ENCODE measurements at regions not wholly inside any gene's neighbourhood (a gene's known extent, or its start where the extent isn't known, plus 50 kb on each side); places are given as distances from the start of the nearest gene placed in this dataset.

- DNase-seq (ENCODE audit: low spot score) = no peak
These were observed 93.2 kb downstream of the FOXF2 start for GRCh38 chr6:1482381-1483166.

- no peak for DNase-seq (ENCODE audit: low spot score)
These were observed 96.3 kb downstream of the FOXF2 start for GRCh38 chr6:1485678-1486077.

- DNase-seq (ENCODE audit: low spot score) = no peak
These were observed 97.0 kb downstream of the FOXF2 start for GRCh38 chr6:1486387-1486786.

- DNase-seq (ENCODE audit: low spot score) = no peak
These were observed 97.9 kb downstream of the FOXF2 start for GRCh38 chr6:1487239-1487638.

- no peak for DNase-seq (ENCODE audit: low spot score)
These were observed 101.6 kb downstream of the FOXF2 start for GRCh38 chr6:1491025-1491424.

- DNase-seq (ENCODE audit: low spot score) = no peak
These were observed 102.4 kb downstream of the FOXF2 start for GRCh38 chr6:1491591-1492319.

- no peak for DNase-seq (ENCODE audit: low spot score)
These were observed 105.3 kb downstream of the FOXF2 start for GRCh38 chr6:1494671-1495070.

- no peak for DNase-seq (ENCODE audit: low spot score)
These were observed 106.0 kb downstream of the FOXF2 start for GRCh38 chr6:1495344-1495743.

GRCh38 chr6:1496092-1496491 lies 106.7 kb downstream of the FOXF2 start:
- DNase-seq (ENCODE audit: low spot score) = no peak

- DNase-seq (ENCODE audit: low spot score) = no peak
These were observed 107.7 kb downstream of the FOXF2 start for GRCh38 chr6:1496836-1497760.

- no peak for DNase-seq (ENCODE audit: low spot score)
These were observed 108.4 kb downstream of the FOXF2 start for GRCh38 chr6:1497761-1498105.

GRCh38 chr6:1498491-1499113 lies 109.2 kb downstream of the FOXF2 start:
- no peak for DNase-seq (ENCODE audit: low spot score)

GRCh38 chr6:1499777-1500176 lies 109.9 kb upstream of the FOXC1 start:
- no peak for DNase-seq (ENCODE audit: low spot score)

GRCh38 chr6:1500913-1501312 lies 108.8 kb upstream of the FOXC1 start:
- no peak for DNase-seq (ENCODE audit: low spot score)

GRCh38 chr6:1502041-1502440 lies 107.7 kb upstream of the FOXC1 start:
- no peak for DNase-seq (ENCODE audit: low spot score)

GRCh38 chr6:1503811-1504210 lies 105.9 kb upstream of the FOXC1 start:
- DNase-seq (ENCODE audit: low spot score) = no peak

- DNase-seq (ENCODE audit: low spot score) = no peak
These were observed 105.2 kb upstream of the FOXC1 start for GRCh38 chr6:1504465-1504864.

GRCh38 chr6:1507251-1507650 lies 102.5 kb upstream of the FOXC1 start:
- DNase-seq (ENCODE audit: low spot score) = no peak

GRCh38 chr6:1509241-1509640 lies 100.5 kb upstream of the FOXC1 start:
- DNase-seq (ENCODE audit: low spot score) = no peak

- no peak for DNase-seq (ENCODE audit: low spot score)
These were observed 99.5 kb upstream of the FOXC1 start for GRCh38 chr6:1510239-1510638.

GRCh38 chr6:1513215-1513780 lies 96.4 kb upstream of the FOXC1 start:
- DNase-seq (ENCODE audit: low spot score) = no peak

- no peak for DNase-seq (ENCODE audit: low spot score)
These were observed 95.6 kb upstream of the FOXC1 start for GRCh38 chr6:1514078-1514477.

Data from HuH-7.5 (cell line).